MM.1S (cell line): ENCODE measurements at regions not wholly inside any gene's neighbourhood (a gene's known extent, or its start where the extent isn't known, plus 50 kb on each side); places are given as distances from the start of the nearest gene placed in this dataset.

Source experiments
- CTCF ChIP-seq: fragments of 300-600 bp; sonication (generic); IDR thresholded peaks from 2 replicates; pipeline ENCODE4 v1.5.1; 2016; ENCODE audit warnings: antibody characterized with exemption, low read length, mixed read lengths
- EZH2 ChIP-seq: fragments of 300-600 bp; sonication (generic); optimal IDR thresholded peaks from 2 replicates; pipeline ENCODE3; 2017; ENCODE audit warnings: low read depth, mild to moderate bottlenecking, antibody characterized with exemption, low read length, mixed read lengths

GRCh38 chr4:173735049-173735448 lies 205.0 kb upstream of the HAND2 start:
- no peak for TF ChIP-seq CTCF
- no peak for TF ChIP-seq EZH2
